ENCODE measurements at regions not wholly inside any gene's neighbourhood (a gene's known extent, or its start where the extent isn't known, plus 50 kb on each side); places are given as distances from the start of the nearest gene placed in this dataset.

- no peak for TF ChIP-seq EZH2phosphoT487 (IDR thresholded peaks at IDR 0.05; ENCODE audit: unreplicated experiment)
- 0 out of 4 replicates have a peak, but pooled peaks of 1 of the 2 experiments have one; percentile 23 for TF ChIP-seq CTCF (conservative IDR thresholded peaks at IDR 0.05; ENCODE audit: low read depth in 2 of 2)
- no peak for TF ChIP-seq POLR2AphosphoS5 (IDR thresholded peaks at IDR 0.05; ENCODE audit: low read depth)
- no peak for TF ChIP-seq REST (IDR thresholded peaks at IDR 0.05; ENCODE audit: unreplicated experiment)
- no peak for TF ChIP-seq STAT1 (IDR thresholded peaks at IDR 0.05; ENCODE audit: unreplicated experiment)
- TF ChIP-seq ETS1 (IDR thresholded peaks at IDR 0.05): no peak
Measured at GRCh38 chr14:52146504-52146903, 77.6 kb upstream of the NID2 start.

All from GM23338 (cell line).